GM18499 (cell line): ENCODE measurements at regions not wholly inside any gene's neighbourhood (a gene's known extent, or its start where the extent isn't known, plus 50 kb on each side); places are given as distances from the start of the nearest gene placed in this dataset.
"Not testable (repeated sequence)": the region's sequence is repeated elsewhere in the genome, so short reads cannot be mapped to it uniquely, and the experiment has no call there.

Experiments
- ATAC-seq: cut with Tn5 transposase; IDR thresholded peaks from one replicate; pipeline ENCODE4 v1.9.1; 2021; ENCODE audit warnings: moderate number of reproducible peaks; ENCODE audit not compliant: insufficient read depth, unreplicated experiment

DNA sequence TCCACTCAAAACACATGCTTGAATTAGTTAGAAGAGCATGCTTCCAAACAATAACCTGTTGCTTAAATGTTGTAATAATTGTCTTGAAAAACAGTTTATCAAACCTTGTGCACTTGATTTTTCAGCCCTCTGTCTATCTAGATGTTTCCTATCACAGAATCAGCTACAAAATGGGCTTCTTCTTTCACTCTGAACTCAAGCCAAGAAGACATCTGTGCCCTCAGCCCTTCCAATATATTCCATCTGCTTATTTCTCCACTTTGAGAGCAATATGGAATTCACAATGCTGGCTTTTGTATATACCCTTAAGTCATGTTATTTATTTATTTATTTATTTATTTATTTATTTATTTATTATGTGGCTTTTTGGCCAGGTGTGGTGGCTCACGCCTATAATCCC is 234.2 kb downstream of the TOX3 start:
- ATAC-seq = no peak

DNA sequence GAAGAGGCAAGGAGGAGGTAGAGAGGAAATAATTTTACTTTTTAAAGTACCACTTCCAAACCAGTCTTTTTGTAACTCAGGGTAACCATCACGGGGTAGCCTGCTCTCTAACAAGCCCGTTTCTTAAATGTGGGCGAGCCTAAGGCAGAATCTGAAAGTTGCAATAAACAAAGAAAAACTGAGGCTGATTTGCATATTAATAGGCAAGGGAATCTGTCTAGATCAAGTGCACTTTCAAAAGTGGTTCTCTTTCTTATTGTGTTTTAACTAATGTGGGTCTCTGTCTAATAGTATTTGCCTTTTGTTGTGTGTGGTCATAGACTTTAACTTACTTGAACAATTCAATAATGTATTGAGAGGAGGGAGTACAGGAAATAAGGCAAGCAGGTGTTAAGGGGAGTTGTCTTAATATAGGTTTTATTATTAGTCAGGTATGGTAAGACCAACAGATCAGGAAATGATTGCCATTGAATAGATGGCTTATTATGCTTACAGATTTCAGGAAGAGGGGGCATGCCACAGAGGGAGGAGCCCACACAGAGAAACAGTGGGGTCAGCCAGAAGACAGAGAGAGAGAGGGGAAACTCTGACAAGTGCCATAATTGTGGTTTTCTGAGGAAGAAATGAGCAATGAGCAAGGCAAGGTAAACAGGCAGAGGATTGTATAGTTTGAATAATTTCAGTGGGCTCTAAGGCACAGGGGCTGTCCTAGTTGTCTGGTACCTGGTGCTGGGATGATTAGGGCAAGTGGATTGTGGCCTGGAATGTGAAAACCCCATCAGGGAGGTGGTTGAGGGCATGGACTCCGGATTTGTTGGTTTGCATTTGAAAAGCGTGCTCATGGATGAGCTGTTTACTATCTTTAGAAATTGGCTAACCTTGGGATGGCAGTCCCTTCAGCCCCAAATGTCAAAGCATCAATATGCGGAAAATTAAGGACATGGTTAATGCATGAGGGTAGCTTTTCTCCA is 237.2 kb downstream of the TOX3 start:
- ATAC-seq = no peak

DNA sequence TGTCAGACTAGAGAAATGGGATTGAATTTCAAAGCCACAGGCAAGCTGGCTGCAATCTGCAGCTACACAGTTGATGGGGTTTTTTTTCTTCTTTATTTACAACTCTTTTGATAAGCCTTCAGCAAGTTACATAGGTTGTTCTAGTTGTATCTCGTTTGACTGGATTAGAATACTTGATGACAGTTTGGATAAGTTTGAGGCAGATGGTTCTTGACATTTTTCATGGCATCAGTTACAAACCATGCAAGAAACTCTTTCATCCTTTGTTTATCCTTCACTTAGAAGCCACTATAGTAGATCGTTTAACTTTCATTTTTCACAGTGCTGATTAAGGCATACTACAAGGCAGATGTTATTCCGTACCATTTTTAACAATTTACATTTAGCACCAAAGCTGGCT is 238.9 kb downstream of the TOX3 start:
- no peak for ATAC-seq

DNA sequence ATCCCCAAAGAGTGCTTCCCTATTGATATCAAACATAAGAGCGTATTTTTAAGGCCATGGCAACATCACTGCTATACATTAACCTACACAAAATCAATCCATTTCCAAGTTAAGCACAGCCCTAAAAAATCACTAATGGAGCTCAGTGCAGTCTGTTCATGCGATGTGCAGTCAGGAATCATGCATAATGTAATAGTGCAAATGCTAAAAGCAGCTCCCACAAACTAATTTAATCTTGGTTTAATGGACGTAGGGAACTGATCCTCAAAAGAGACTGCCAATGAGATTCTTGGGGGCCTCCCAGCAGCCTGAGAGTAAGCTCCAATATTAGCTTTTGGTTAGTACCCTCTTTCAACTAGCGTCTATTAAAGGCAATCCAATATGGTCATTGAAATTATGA is 245.9 kb downstream of the TOX3 start:
- no peak for ATAC-seq

DNA sequence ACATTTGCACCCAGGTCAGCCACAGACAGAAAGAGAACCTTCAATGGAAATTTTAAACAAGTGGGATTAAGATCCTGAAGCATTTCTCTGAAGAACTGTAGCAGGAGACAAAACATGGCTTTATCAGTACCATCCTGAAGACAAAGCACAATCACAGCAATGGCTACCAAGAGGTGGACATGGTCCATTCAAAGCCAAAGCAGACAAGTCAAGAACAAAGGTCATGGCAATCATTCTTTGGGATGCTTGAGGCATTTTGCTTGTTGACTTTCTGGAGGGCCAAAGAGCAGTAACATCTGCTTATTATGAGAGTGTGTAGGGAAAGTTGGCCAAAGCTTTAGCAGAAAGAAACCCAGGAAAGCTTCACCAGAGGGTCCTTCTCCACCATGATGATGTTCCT is 248.2 kb downstream of the TOX3 start:
- ATAC-seq = no peak

DNA sequence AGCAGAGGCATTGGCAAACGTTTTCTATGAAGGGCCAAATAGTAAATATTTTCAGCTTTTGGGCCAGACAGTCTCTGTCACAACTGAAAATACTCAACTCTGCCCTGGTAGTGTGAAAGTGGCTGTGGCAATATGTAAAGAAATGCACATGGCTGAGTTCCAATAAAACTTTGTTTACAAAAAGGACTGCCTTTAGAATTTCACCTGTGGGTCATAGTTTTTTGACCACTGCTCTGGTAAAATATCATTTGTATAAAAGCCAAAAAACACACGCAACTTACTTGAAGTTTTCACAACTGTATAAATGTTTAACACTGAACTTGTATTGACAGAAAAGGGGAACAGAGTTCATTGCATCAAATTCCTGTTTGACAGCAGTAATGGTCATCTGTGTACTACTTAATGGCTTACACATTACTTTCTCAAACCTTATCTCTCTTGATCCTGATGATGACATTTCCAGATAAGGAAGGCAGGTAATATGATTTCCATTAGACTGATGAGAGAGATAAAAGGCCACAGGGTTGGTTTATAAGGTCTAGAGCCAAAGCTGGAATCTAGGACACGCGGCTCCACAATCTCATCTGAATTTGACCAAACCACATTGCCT is 250.1 kb downstream of the TOX3 start:
- not testable (repeated sequence) for ATAC-seq

DNA sequence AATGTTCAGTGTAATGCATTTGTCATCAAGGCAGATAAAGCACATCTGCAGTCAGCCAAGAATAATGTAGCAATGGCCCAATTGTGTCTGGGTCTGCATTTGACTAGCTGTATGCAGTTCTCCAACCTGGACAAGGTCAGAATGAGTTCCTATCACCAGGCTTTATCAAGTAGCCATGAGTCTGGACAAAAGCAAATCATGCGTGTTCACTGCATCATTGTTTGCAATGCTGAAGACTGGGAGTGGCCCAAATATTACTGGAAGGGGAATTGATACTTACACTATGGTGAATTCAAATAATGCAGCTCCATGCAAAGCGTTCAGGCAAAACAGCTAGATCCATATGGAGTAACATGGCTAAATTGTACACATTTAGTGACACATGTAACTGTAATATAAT is 250.9 kb downstream of the TOX3 start:
- no peak for ATAC-seq

DNA sequence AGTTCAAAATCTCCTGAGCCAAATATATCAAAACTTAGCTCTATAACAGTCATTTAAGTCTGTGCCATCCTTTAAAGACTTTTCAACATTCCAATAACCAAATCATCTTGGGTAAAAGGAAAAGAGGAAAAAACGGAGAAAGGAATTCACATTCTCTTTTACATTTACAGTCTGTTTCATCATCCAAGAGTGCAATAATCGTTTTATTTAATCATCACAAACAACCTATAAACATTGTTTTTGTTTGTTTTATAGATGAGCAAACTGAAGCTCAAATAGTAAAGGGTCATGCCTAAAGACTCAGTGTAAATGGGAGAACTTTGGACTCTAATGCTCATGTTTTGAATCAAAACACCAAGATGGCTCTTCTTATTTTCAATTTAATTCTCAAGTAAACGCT is 252.3 kb downstream of the TOX3 start:
- no peak for ATAC-seq

DNA sequence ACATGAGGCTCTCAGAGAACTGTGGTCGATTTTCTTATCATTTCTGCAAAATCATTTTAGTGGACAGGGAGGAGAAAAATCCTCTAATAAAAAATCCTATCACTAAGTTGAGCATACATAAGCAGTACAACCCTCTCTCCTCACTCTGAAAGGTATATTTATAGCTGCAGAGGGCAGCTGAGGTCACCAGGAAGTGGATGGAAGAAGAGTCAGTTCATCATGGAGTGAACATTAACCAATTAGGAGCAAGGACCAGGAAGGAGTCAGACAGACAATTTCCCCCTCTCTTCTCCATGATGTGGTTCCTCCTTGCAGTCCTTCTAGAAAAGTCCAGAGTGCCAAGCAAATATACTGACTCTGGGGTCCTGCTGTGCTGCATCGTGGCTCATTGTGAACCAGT is 253.7 kb downstream of the TOX3 start:
- ATAC-seq = no peak

DNA sequence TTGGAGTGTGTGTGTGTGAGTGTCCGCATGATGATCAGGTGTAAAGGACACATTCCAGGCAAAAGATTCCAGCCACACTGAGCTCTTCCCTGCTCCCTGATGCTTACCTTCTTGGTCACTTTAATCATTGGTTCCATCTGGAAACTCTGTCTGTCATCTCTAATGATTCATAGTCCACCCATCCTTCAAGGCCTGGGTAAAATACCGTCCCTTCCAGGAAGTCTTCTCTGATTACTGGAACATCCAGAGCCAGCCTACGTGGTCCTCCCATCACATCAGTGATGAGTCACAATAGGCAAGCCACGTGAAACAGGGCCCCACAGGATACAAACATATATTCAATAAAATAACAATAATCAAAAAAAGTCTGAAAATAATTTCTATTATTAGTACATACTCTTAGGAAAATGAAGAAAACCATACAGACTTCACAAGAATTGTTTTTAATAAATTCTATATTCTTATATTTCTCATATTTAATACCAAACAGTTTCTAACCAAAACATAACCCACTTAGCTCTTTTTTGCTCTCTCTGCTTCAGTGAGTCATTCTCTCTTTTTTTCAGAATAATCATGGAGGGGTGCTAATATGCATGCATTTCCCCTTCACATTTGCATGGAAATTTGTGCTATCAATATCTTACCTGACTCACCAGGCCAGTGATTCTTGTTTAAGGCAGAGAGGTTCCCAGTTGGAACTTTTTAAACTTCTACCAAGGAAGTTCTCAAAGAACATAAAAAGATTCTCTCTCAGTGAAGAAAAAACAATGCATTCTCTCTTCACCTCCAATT is 263.2 kb downstream of the TOX3 start:
- ATAC-seq = no peak

DNA sequence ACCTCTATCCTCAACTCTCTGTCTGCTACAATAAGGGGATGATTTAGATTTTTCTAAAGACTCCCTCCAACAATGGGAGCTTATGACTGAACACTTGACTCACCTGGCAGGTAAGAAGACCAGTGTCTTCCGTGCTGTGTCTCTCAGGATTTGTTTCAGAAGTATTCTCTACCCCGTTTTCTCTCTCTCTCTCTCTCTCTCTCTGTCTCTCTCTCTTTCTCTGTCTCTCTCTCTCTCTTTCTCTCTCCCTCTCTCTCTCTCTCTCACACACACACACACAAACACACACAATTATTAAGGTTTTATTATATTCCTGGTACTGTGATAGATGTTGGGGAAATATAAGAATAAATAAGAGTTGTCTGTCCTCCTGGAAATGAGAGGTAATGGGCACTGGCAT is 263.9 kb downstream of the TOX3 start:
- no peak for ATAC-seq

DNA sequence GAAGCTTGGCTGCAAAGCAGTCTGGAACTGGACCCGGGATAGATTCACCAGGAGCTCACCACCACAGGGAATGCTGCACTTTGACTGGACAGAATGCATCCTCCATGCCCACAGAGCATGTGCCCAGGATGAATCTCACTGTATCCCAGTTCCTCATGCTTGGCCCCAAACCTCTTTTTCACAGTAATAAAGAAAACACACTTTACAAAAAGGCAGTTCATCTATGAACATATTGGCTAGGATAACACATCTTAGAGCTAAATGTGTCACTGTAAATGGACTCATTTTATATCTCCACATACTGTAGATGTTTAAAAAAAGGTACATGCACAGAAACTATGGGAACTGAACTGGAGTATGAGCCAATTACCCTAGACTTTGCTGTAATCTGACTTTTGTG is 266.9 kb downstream of the TOX3 start:
- no peak for ATAC-seq

DNA sequence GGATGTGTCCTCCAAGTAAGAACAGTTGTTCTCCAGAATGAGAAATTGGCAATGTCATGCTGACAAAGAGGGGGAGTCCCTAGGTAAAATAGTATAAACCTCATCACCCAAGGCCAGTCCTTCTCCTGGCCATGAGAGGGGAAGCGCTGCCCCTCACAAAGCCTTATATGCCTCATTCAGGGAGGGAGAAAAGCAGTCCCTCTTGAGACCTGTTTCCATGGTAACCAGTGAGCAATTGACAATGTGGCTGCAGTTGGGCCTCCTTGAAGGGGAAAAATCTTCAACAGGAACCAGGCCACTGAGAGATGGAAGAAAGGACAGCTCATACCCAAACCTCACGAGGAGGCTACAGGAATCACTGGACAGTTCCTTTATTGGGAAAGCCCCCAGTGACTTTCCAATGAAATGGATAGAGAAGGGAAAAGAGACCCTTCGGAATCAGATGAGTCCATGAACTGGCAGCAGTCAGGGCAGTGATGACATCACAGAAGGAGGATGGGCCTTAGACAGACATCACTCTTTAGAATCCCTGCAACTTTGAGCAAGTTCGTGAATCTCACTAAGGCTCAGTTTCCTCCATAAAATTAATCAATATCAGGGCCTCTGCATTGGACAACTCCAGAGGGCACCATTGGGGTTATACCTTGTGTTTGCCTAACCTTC is 275.7 kb downstream of the TOX3 start:
- ATAC-seq = no peak

DNA sequence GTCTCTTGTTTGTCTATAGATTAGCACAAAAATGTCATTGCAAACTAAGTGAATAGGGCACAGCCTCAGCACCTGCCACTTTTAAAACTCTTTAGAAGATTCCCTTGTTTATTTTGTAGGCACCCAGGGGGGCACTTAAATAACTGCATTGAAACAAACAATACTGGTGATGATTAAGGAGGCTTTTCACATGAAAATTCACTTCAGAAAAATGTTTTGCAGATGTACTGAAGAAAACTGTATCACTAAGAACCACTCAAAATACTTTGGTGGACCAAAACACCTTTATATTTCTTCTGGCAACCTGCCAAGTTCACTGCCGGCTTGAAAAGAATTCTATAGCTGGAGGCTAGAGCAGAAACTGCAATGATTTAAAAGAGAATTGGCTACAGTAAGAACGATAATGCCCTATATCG is 281.5 kb downstream of the TOX3 start:
- ATAC-seq = no peak

DNA sequence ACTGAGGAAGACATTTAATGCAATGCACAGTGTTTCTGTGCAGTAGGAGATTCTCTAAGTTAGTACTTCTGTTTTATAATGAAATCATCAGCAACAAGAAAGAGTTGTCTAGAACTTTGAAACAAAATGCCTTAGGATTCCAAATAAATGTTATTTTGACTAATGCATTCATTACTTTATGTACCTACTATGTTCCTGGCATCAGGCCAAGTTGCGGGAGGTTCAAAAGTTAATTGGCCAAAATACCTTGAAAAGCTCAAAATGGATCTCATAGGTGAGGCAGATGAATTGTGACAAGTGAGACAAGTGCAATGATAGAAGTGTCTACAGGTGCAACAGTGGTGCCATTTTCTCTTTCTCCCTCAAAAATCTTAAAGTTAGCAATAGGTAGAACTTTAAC is 289.4 kb downstream of the TOX3 start:
- ATAC-seq = no peak

DNA sequence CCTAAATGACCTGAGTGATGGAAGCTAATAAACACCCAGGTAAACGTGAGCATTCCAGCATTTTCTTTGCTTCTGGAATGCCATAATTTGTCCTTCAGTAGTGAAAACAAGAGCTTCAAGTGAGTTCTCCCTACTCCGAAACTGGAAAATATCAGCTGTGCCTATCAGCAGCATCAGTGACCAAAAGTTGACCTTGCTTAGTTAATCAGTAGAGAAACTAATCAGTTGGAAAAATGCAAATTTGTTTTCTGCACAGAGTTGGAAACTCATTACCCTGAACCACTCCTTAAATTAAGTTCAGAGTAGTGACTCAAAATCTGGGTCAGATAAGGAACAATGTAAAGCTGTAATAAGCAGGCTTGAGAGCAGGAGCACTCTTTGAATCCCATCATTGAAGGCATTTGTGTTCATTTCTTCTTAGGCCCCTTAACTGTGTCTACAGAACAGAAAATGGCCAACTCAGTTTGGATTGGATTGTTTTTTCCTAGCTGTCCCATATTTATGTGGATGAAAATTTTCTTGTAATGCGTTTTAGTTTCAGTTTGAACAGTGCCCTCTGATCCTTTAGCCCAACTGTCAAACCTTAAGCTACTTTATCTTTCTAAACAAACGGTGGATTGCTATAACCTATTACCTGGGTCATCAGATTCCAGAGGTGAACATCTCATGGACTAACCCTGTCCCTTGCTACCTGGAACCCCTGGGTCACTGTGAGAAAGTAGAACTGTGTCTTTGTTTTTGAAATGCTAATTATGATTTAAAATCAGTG is 290.4 kb downstream of the TOX3 start:
- ATAC-seq = no peak

DNA sequence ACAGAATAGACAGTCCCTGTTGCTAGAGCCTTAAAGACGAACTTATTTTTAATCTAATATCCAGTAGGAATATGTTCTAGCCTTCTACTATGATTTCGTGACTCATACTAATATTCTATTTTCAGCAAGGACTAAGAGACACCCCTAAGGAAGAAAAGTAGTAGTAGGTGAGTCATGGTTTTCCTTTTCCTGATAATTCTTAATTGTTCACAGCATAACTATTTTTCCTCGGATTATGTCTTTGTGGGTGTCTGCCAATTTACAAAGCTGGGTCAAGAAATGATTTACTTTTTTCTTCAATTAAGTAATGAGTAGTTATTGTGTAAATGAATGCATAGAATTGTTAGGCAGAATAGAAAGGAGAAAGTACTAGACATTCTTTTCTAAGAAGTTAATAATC is 292.2 kb downstream of the TOX3 start:
- ATAC-seq = no peak

DNA sequence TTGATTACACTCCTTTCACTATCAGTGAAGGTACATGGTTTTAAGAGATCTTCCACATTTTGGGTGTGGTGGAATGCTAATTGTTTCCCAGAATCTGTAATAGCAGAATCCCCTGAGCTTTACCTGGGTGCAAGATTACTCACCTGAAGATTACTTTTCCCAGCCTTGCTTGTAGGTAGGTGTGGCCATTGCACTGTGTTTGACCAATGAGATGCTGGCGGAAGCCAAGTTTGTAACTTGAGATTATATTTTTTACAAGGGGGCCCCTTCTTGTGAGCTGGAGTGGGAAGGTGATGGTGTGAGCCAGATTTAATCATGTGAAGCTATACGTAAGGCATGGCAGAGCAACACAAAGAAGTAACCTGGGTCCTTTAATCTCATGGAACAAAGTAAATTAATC is 294.3 kb downstream of the TOX3 start:
- no peak for ATAC-seq

DNA sequence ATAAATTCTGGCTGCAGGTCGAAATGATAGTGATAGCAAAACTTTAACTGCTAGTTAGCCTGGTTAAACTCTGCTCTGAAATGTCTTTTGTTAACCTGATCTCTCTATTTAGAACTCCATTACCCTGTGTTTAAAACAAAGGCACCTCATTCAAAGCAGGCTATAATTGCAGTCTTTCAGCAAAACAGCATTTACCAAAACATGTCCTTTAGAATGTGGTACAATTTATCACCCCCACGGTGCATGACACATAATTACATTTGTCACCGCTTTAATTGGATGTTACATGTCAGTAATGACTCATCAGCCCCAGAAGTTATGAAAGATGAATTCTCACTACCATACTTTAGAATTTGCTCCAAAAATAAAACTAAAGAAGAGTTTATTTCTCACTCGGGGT is 295.4 kb downstream of the TOX3 start:
- no peak for ATAC-seq

DNA sequence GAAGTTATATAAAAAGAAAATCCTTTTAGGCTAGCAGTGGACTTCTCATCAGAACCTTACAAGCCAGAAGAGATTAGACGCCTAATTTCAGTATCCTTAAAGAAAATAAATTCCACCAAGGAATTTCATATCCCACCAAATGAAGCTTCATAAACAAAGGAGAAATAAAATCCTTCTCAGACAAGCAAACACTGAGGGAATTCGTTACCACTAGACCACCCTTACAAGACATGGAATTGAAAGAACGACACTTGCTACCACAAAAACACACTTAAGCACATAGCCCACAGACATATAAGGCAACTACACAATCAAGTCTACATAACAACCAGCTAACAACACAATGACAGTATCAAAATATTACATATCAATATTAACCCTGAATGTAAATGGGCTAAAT is 299.2 kb downstream of the TOX3 start:
- ATAC-seq = no peak
